ENCODE measurements at regions not wholly inside any gene's neighbourhood (a gene's known extent, or its start where the extent isn't known, plus 50 kb on each side); places are given as distances from the start of the nearest gene placed in this dataset.

GRCh38 chr2:106041150-106041549, 153.0 kb downstream of the UXS1 start:
- no peak overlapping the region for H3K27ac ChIP-seq (ENCODE audit: low read depth in 2 of 2, low read length in 2 of 2)
- H3K27me3 ChIP-seq (ENCODE audit: control insufficient read depth, insufficient read depth, low read length), result no peaks in the 10 kb centered on the region
- H3K9ac ChIP-seq (ENCODE audit: low read length in 3 of 3), result no peak overlapping the region
- H3K36me3 ChIP-seq (ENCODE audit: control insufficient read depth in 2 of 3, insufficient read depth in 3 of 3, low read length in 3 of 3), result no peaks in the 10 kb centered on the region
- no peaks in the 10 kb centered on the region for H3K4me1 ChIP-seq (ENCODE audit: control insufficient read depth in 2 of 3, insufficient read depth in 2 of 3, low read depth in 1 of 3, low read length in 3 of 3)
- no peak overlapping the region for H3K4me3 ChIP-seq (ENCODE audit: low read length in 3 of 3)
- DNase-seq (no peak), FAIRE-seq (no peak)
- intact Hi-C loops (cut with DNase I), result no loop called here
- H3K9me3 ChIP-seq (ENCODE audit: control insufficient read depth in 2 of 3, insufficient read depth in 1 of 3, low read length in 3 of 3), result no peaks in the 10 kb centered on the region
- TF ChIP-seq, protein P1, sequence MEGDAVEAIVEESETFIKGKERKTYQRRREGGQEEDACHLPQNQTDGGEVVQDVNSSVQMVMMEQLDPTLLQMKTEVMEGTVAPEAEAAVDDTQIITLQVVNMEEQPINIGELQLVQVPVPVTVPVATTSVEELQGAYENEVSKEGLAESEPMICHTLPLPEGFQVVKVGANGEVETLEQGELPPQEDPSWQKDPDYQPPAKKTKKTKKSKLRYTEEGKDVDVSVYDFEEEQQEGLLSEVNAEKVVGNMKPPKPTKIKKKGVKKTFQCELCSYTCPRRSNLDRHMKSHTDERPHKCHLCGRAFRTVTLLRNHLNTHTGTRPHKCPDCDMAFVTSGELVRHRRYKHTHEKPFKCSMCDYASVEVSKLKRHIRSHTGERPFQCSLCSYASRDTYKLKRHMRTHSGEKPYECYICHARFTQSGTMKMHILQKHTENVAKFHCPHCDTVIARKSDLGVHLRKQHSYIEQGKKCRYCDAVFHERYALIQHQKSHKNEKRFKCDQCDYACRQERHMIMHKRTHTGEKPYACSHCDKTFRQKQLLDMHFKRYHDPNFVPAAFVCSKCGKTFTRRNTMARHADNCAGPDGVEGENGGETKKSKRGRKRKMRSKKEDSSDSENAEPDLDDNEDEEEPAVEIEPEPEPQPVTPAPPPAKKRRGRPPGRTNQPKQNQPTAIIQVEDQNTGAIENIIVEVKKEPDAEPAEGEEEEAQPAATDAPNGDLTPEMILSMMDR (IDR thresholded peaks at IDR 0.05; ENCODE audit: borderline replicate concordance, extremely low read depth, insufficient read depth), result no peak

- H3K27ac ChIP-seq (ENCODE audit: low read depth in 2 of 2, low read length in 2 of 2), result no peak overlapping the region
- intact Hi-C loops (cut with DNase I), result no loop called here
- TF ChIP-seq, protein P1 (IDR thresholded peaks at IDR 0.05; ENCODE audit: borderline replicate concordance, extremely low read depth, insufficient read depth), result no peak
- H3K9me3 ChIP-seq (ENCODE audit: control insufficient read depth in 2 of 3, insufficient read depth in 1 of 3, low read length in 3 of 3), result no peaks in the 10 kb centered on the region
- H3K4me1 ChIP-seq (ENCODE audit: control insufficient read depth in 2 of 3, insufficient read depth in 2 of 3, low read depth in 1 of 3, low read length in 3 of 3), result no peaks in the 10 kb centered on the region
- no peaks in the 10 kb centered on the region for H3K27me3 ChIP-seq (ENCODE audit: control insufficient read depth, insufficient read depth, low read length)
- H3K4me3 ChIP-seq (ENCODE audit: low read length in 3 of 3), result no peak overlapping the region
- no peak for DNase-seq
- H3K36me3 ChIP-seq (ENCODE audit: control insufficient read depth in 2 of 3, insufficient read depth in 3 of 3, low read length in 3 of 3), result no peaks in the 10 kb centered on the region
- no peak overlapping the region for H3K9ac ChIP-seq (ENCODE audit: low read length in 3 of 3)
- no peak for FAIRE-seq
These were observed 154.3 kb downstream of the UXS1 start for GRCh38 chr2:106039634-106040315.

GRCh38 chr2:106038601-106039375, 155.3 kb downstream of the UXS1 start:
- no peaks in the 10 kb centered on the region for H3K9me3 ChIP-seq (ENCODE audit: control insufficient read depth in 2 of 3, insufficient read depth in 1 of 3, low read length in 3 of 3)
- no peaks in the 10 kb centered on the region for H3K4me1 ChIP-seq (ENCODE audit: control insufficient read depth in 2 of 3, insufficient read depth in 2 of 3, low read depth in 1 of 3, low read length in 3 of 3)
- no peaks in the 10 kb centered on the region for H3K36me3 ChIP-seq (ENCODE audit: control insufficient read depth in 2 of 3, insufficient read depth in 3 of 3, low read length in 3 of 3)
- FAIRE-seq (no peak), DNase-seq (peak in 2 of 5 donors; percentile 22 to 28)
- TF ChIP-seq, protein P1 (IDR thresholded peaks at IDR 0.05; ENCODE audit: borderline replicate concordance, extremely low read depth, insufficient read depth), result no peak
- H3K4me3 ChIP-seq (ENCODE audit: low read length in 3 of 3), result no peak overlapping the region
- H3K27ac ChIP-seq (ENCODE audit: low read depth in 2 of 2, low read length in 2 of 2), result no peak overlapping the region
- H3K9ac ChIP-seq (ENCODE audit: low read length in 3 of 3), result no peak overlapping the region
- no peaks in the 10 kb centered on the region for H3K27me3 ChIP-seq (ENCODE audit: control insufficient read depth, insufficient read depth, low read length)
- intact Hi-C loops (cut with DNase I), result no loop called here

Data from kidney (tissue), 13 donors.